ENCODE measurements at regions not wholly inside any gene's neighbourhood (a gene's known extent, or its start where the extent isn't known, plus 50 kb on each side); places are given as distances from the start of the nearest gene placed in this dataset.

- TF ChIP-seq CTCF (IDR thresholded peaks at IDR 0.05) (no peak), SMC3 (IDR thresholded peaks at IDR 0.05; ENCODE audit: low read depth, low read length) (no peak)
Observed at GRCh38 chr10:78575400-78575799, 493.4 kb upstream of the ZMIZ1 start.
